HG03095 (cell line): ENCODE measurements at regions not wholly inside any gene's neighbourhood (a gene's known extent, or its start where the extent isn't known, plus 50 kb on each side); places are given as distances from the start of the nearest gene placed in this dataset.
A peak's percentile ranks its signal among the peaks of the same experiment; 100 is the strongest.
"Not testable (repeated sequence)": the region's sequence is repeated elsewhere in the genome, so short reads cannot be mapped to it uniquely, and the experiment has no call there.

ENCODE experiments used
- ATAC-seq: cut with Tn5 transposase; IDR thresholded peaks from one replicate; pipeline ENCODE4 v1.9.1; 2021; ENCODE audit warnings: moderate library complexity; ENCODE audit not compliant: unreplicated experiment

- no peak for ATAC-seq
Observed at GRCh38 chr3:80994085-80994665, 767.3 kb downstream of the GBE1 start.

DNA sequence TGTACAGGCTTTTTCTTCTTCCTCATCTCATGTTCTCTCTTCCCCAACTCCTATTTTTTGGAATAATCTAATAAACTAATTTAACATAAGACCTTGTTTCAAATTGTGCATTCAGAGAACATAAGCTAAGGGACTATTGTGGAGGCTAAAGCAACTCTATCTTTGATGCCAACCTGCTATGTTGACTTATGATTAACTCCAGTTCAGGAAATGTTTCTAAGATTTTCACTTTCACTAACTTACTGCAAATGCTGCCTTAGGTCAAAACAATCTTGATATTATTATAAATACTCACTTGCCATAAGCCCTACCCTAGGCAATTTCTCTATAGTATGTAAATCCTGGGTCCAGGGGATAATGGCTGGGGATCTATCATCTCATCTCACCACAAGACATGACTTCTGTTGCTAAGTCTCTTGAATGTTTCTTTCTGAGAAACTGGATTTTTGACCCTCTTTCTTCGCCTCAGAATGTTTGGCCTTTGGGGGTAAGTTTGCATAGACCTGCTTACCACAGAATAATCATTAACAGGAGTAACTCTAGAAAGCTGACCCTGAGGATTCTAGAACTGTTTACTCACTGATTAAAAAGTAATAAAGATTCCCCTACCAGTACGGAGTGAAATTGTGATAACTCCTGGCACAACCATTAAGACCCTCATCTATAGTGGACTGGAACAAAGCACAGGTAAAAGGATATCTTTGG lies 768.1 kb downstream of the GBE1 start:
- ATAC-seq: peak; percentile 64

- ATAC-seq: no peak
Observed at GRCh38 chr3:80983753-80984152, 777.7 kb downstream of the GBE1 start.

DNA sequence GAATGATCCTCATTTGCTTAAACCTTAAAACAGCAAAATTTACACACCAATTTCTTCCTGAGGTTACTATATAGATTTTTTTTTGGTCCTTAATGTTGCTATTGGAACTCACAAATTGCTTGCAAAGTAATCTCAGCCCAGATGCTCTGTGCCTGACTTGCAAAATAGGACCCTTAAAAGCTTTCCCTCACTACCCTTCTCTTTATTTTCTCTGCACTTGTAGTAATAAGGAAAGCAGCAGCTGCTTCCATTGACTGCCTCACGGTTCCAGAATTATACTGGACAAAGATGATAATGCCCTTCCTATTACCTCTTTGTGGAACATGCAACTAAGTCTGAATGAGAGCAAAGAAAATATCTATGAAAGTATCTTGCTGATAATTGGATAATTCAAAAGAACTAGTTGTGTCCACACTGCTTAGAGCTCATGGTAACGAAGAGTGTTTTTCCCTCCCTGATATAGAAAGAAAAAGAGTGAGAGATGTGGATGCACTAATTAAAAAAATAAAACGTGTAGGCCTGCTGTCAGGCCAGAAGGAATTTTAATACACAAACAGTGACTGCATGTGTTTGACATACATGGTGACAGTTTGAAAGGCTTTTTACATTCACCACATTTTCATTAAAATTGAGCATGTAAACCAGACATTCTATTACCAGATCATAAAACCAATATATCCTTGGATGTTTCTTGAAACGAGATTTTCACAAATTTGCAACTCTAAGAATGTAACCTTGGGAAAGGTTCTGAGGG lies 783.1 kb downstream of the GBE1 start:
- no peak for ATAC-seq

GRCh38 chr3:80970292-80970691 lies 791.2 kb downstream of the GBE1 start:
- no peak for ATAC-seq

DNA sequence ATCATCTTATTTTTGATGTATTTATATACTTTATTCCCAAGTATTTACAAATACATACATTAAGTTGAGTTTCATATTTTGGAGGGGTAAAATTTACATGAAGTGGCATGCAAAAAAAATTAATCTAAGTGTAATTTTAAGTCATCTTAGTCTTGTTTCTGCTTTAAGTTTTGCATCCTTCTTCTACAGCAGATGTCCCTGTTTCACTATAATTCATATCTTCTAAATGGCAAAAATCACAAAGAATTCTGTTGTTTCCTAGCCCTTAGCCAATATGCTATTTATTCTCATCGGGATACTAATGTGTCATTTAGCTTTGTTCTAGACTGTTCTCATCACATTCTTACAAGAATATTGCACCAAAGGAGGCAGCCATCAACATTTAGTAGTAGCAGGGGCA lies 831.9 kb downstream of the GBE1 start:
- no peak for ATAC-seq

DNA sequence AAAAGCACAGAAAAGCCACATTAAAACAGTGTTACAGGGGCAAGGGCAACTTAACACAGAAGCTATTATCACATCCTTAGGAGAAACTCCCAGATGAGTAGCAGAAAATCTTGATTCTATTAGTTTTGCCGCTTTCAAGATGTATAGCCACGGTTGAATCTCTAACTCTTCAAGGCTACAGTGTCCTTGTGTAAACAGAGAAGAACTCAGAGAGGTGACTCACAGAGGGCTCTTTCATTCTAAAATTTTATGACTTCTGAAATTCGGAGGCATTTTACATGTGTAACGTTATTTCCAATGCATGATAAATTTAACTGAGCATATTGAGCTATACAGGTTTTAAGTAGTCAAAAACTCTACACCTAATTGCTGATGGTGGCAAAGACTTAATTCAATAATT lies 846.6 kb downstream of the GBE1 start:
- ATAC-seq: no peak

GRCh38 chr3:80898211-80898610 lies 863.2 kb downstream of the GBE1 start:
- no peak for ATAC-seq

- ATAC-seq: not testable (repeated sequence)
Observed at GRCh38 chr3:80897005-80897404, 864.4 kb downstream of the GBE1 start.

DNA sequence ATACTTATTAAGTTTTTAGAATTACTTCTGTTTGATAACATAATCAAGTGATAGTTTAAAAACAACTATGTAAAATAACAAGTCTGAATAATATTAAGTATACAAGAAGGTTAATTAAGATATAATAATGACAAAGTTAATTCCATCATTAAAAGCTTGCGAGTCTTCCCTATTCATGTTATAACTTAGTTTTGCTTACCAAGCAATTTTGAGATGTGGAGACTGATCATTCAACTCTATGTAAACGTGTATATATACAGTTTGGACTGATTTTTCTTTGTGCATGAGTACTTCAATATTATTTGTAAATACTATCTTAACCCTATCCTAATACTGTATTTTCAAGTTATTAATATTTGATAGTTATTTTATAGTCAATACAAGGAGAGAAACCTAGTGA lies 870.9 kb downstream of the GBE1 start:
- ATAC-seq: no peak

DNA sequence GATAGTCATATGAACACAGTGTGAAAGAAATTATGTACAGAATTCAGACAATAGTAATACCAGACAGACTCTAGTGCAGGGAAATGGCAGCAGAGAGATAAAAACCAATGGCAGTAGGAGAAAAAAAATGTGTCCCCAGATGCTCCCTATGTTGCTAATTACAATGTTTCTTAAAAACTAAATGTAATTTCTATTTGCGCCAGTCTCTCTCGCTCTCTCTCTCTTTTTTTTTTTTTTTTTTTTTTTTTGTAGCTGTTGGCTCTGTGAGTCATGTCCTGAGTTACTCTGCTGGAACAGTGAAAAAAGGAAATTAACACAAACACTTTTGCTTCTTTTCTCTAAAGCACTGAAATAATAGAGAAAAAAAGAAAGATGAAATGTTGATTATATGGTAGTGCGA lies 871.9 kb downstream of the GBE1 start:
- no peak for ATAC-seq

DNA sequence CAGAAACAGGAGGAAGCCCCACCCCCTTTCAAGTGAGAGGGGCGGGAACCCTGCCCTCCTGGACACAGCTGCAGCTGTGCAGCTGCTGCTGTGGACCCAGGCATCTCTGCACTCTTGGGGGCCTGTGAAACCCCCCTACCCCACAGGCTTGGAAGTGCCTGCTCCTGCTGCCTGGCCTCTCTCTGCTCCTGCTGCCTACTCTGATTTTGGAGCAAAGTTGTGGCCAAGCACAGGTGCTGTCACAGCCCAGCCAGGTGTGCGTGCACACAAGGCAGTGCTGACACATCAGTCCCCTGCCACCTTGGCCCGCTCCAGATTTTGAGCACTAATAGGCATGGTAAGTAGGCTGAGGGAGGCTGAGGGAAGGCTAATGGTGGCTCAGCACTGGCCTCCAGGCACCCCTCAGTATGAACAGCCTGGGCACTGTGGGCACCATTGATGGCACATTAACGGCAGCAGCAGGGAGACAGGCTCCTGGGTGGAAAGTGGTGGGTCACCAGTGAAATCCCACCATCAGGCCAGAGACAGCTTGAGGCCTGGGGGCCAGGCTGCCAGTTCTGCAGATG lies 890.9 kb downstream of the GBE1 start:
- no peak for ATAC-seq

GRCh38 chr3:80855482-80855881 lies 906.0 kb downstream of the GBE1 start:
- no peak for ATAC-seq

DNA sequence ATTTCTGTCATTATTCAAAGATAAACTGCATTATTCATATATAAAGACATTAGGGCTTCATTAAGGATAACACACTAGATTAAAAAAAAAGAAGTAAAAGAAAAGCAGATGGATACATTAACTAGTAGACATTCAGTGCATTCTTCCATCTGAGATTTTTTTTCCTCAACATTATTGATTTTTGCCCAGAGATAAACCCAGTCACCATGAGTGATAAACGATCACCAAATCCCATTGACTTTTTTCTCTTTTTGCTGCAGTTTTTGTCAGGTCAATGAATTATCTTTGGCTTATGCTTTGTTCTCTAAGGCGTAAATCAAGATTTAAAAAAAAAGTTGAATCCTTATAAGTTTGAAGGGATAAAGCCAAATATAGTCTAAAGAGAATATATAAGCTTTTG lies 925.0 kb downstream of the GBE1 start:
- no peak for ATAC-seq

DNA sequence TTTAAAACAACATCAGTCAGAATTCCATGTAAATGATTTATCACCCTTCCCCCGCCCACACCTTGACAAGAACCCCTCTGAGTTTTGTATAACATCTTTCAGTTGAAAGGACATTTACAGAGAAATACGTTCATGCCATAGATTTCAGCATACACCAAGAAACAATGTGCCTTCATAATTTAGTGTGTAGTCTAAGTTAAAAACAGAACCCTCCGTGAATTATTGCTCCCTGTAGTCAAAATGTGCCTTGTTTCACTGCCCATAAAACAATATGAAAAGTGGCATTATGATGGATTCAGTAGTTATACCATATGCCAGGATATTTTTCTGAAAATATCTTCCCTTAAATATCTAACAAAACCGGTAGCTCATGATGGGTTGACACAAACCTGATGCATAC lies 953.9 kb downstream of the GBE1 start:
- no peak for ATAC-seq

- ATAC-seq: no peak
Observed at GRCh38 chr3:80806673-80807072, 954.8 kb downstream of the GBE1 start.

DNA sequence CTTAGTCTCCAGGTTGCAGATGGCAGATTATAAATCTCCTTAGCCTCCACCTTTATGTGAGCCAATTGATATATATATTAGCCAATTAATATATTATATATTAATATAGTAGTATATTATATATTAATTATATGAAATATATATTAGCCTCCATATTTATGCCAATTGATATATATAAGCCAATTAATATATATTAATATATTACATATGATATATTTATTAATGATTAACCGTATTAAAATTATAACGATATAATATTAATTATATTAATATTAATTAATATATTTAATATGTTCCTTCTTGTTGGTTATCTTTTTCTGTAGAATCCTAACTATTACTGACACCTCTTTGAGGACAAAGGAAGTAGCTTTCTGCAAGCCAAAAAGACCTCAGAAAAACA lies 972.5 kb downstream of the GBE1 start:
- ATAC-seq: no peak

DNA sequence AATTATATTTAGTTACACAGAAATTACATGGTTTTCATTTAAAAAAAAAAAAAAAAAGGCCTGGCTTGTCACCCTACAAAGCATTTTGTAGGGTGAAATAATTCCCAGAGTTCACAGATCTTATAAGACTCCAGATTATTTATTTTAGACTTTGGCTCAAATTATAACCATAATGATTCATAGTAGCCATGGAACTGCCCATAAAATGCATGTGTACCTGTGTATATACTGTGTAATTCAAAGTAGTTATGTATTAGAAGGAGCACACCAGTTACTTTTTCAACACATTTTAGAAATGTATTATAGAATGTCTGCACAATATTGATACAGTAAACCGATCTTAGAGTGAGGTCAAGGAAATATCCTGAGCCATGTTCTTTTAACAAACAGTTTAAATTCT lies 975.6 kb downstream of the GBE1 start:
- no peak for ATAC-seq

GRCh38 chr3:80785475-80785874 lies 976.0 kb downstream of the GBE1 start:
- ATAC-seq: no peak

DNA sequence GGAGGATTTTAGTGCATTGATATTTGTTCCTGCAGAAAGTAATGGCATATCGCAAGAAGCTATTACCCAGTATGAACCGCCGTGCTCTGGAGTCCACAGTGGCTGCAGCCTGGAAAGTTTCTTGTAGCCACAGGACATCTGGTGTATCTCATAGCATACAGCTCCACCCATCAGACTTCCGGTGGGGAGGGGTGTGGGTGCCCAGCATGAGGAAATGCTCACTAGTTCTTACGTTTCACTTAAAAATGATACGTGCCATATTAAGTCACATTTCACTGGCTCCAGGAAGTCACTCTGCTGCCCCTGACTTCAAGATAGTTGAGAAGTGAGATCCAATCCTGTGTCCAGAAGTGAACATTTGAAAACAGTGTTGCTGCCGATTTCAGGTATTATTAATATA lies 990.4 kb downstream of the GBE1 start:
- no peak for ATAC-seq

DNA sequence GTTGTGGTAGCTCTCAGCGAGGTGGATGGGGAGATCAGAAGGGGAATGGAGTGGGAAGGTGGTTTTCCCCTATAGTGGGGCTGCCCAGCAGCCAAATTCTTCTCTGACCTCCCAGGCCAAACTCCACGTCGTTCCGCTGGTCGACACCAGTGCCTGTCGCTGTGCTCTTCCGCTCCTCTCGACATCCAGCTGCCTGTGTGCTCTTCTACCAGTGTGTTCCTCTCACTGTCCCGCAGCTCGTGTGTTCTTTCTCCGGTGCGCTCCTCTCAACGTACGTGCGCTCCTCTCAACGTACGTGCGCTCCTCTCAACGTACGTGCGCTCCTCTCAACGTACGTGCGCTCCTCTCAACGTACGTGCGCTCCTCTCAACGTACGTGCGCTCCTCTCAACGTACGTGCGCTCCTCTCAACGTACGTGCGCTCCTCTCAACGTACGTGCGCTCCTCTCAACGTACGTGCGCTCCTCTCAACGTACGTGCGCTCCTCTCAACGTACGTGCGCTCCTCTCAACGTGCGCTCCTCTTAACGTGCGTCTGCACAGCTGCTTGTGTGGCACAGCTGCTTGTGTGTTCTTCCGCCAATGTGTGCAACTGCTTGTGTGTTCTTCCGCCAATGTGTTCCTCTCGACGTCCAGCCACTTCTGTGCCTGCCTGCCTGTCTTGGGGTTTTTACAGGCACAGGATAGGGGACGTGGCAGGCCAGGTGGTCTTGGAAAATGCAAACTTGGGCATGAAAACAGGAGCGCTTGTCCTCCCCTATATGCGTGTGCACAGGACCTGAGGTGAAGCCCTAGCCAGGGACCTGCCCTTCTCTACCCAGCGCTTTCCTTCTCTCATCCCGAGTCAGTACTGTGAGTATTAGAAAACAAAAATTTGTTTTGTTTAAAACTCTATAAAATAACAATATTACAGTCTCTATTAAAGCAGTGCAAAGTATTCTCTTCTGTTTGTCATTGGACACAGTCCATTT lies 991.1 kb downstream of the GBE1 start:
- no peak for ATAC-seq
